K562 (cell line): ENCODE measurements at regions not wholly inside any gene's neighbourhood (a gene's known extent, or its start where the extent isn't known, plus 50 kb on each side); places are given as distances from the start of the nearest gene placed in this dataset.

Source experiments
- ATAC-seq: fragments of 200-7000 bp; cut with Tn5 transposase; 3 replicates; pipeline ENCODE4 v1.9.1; 2020; ENCODE audit warnings: moderate library complexity
- BruUV-seq: library from RNA; stranded (reverse); fragments of 400-500 nt; replicated peaks from 2 replicates; lab custom pipeline; 2021; lab: Mats Ljungman, UMichigan
- CTCF ChIA-PET: fragments of 300-600 bp; formaldehyde crosslinking; extraction: SDS; loops from one replicate; lab custom pipeline; 2021; ENCODE audit warnings: low intra/inter-chr PET ratio; lab: Yijun Ruan, JAX
- POLR2A ChIA-PET: fragments of 300-600, 350-650 bp; sonication (Branson Sonifier 250); formaldehyde crosslinking; extraction: SDS; loops from one replicate; lab custom pipeline; 2021; ENCODE audit warnings: antibody characterized with exemption, inconsistent platforms; lab: Yijun Ruan, JAX
- DNase-seq, 4 experiments: peaks; one replicate each; pipeline versions ENCODE4 v3.0.0 to v3.0.0-alpha.2; 2011 to 2018; ENCODE audit warnings: low spot score in 3 of 4, mixed read lengths in 3 of 4; ENCODE audit errors: extremely low read depth in 1 of 4
- FAIRE-seq: peaks from 2 replicates; lab custom pipeline; 2011; peaks lifted over from hg19 to GRCh38; lab: Jason Lieb, UNC
- H2AFZ ChIP-seq: 2 replicates; pipeline ENCODE4 v1.6.0; 2011; ENCODE audit warnings: low read depth, low read length, control low read depth, inconsistent platforms
- H3K27ac ChIP-seq: fragments of 200-600 bp; 3 replicates; pipeline ENCODE4 v1.8.0; 2011; ENCODE audit warnings: low read depth, mild to moderate bottlenecking, control low read depth, inconsistent platforms, low read length, moderate library complexity, mixed read lengths; ENCODE audit errors: extremely low read depth
- H3K27me3 ChIP-seq, 2 experiments: fragments of 300-600 bp in 1 of 2; 2 replicates in 1 of 2; 3 replicates in 1 of 2; pipeline versions ENCODE4 v1.6.0 to v1.8.0; 2011; ENCODE audit warnings: inconsistent platforms in 2 of 2, low read length in 2 of 2, mild to moderate bottlenecking in 1 of 2, mixed read lengths in 1 of 2, moderate library complexity in 1 of 2; ENCODE audit not compliant: control insufficient read depth in 2 of 2, insufficient read depth in 2 of 2
- H3K36me3 ChIP-seq: fragments of 300-600 bp; 3 replicates; pipeline ENCODE4 v1.8.0; 2011; ENCODE audit warnings: mild to moderate bottlenecking, low read length, inconsistent platforms; ENCODE audit not compliant: control insufficient read depth, insufficient read depth
- H3K4me1 ChIP-seq, 2 experiments: fragments of 200-600 bp in 1 of 2; replicated peaks in 1 of 2; 2 replicates in 1 of 2; 3 replicates in 1 of 2; pipeline versions ENCODE4 v1.5.1 to v1.8.0; 2011; ENCODE audit warnings: inconsistent platforms in 2 of 2, low read length in 2 of 2, mild to moderate bottlenecking in 1 of 2, mixed read lengths in 1 of 2, moderate library complexity in 1 of 2; ENCODE audit not compliant: control insufficient read depth in 2 of 2, insufficient read depth in 2 of 2
- H3K4me2 ChIP-seq: 2 replicates; pipeline ENCODE4 v1.6.1; 2011; ENCODE audit warnings: low read length, control low read depth, inconsistent platforms, mixed read lengths; ENCODE audit not compliant: insufficient read depth
- H3K4me3 ChIP-seq: fragments of 200-600 bp; sonication (generic), shearing (Covaris generic); 2 replicates; pipeline ENCODE4 v1.5.1; 2016; ENCODE audit warnings: control low read depth, inconsistent platforms
- H3K79me2 ChIP-seq: fragments of 200-600 bp; 3 replicates; pipeline ENCODE4 v1.8.0; 2011; ENCODE audit warnings: low read length, inconsistent platforms; ENCODE audit not compliant: control insufficient read depth, insufficient read depth
- H3K9ac ChIP-seq, 2 experiments: 2 replicates each; pipeline versions ENCODE4 v1.6.0 to v1.6.1; 2011; ENCODE audit warnings: low read depth in 2 of 2, low read length in 2 of 2, control low read depth in 1 of 2, inconsistent platforms in 1 of 2, mild to moderate bottlenecking in 1 of 2, mixed read lengths in 1 of 2; ENCODE audit not compliant: insufficient read depth in 1 of 2
- H3K9me1 ChIP-seq: one replicate; pipeline ENCODE4 v1.6.0; 2011; ENCODE audit warnings: inconsistent platforms, mild to moderate bottlenecking, low read length, moderate library complexity; ENCODE audit not compliant: control insufficient read depth, insufficient read depth
- H3K9me3 ChIP-seq: replicated peaks from 2 replicates; pipeline ENCODE4 v1.5.1; 2011; ENCODE audit warnings: low read depth, low read length, inconsistent platforms; ENCODE audit not compliant: control insufficient read depth, insufficient read depth
- H4K20me1 ChIP-seq: replicated peaks from 2 replicates; pipeline ENCODE4 v1.6.1; 2011; ENCODE audit warnings: low read length, inconsistent platforms, mixed read lengths; ENCODE audit not compliant: control insufficient read depth, insufficient read depth
- BMI1 ChIP-seq: fragments of 150-350 bp; IDR thresholded peaks from 2 replicates; pipeline ENCODE4 v1.6.1; 2014; ENCODE audit warnings: low read length
- DIDO1 ChIP-seq: fragments of 450-650 bp; IDR thresholded peaks from 2 replicates; pipeline ENCODE4 v1.6.1; 2016; ENCODE audit warnings: low read depth, missing biosample characterization, missing genetic modification characterization
- ETS1 ChIP-seq: conservative IDR thresholded peaks from 2 replicates; pipeline ENCODE4 v1.6.1; 2011; ENCODE audit warnings: low read depth, mild to moderate bottlenecking, low read length; ENCODE audit not compliant: control insufficient read depth
- IRF9 ChIP-seq: fragments of 450-650 bp; IDR thresholded peaks from 2 replicates; pipeline ENCODE4 v1.6.1; 2016; ENCODE audit warnings: missing biosample characterization, missing genetic modification characterization
- NR2C2 ChIP-seq, 2 experiments: fragments of 200-800 bp in 1 of 2; sonication (Bioruptor generic) in 1 of 2; sonication (generic) in 1 of 2; formaldehyde crosslinking in 1 of 2; IDR thresholded peaks; 2 replicates each; pipeline versions ENCODE4 v1.6.1 to v1.8.0; 2016 to 2022; ENCODE audit warnings: mild to moderate bottlenecking in 1 of 2, missing compliant biosample characterization in 1 of 2, missing genetic modification characterization in 1 of 2, missing genetic modification reagents in 1 of 2
- SAP30 ChIP-seq: fragments of 200-600 bp; sonication (generic); IDR thresholded peaks from 2 replicates; pipeline ENCODE4 v1.6.1; 2012; ENCODE audit warnings: borderline replicate concordance, low read depth, mild to moderate bottlenecking, moderate library complexity, low read length, control low read depth, inconsistent platforms; ENCODE audit not compliant: insufficient read depth, poor library complexity, severe bottlenecking
- SIRT6 ChIP-seq: IDR thresholded peaks from one replicate; pipeline ENCODE4 v1.6.1; 2012; ENCODE audit warnings: low read depth, mild to moderate bottlenecking, control low read depth, inconsistent platforms, low read length, moderate library complexity
- TGIF2 ChIP-seq: sonication (generic); formaldehyde crosslinking; IDR thresholded peaks from 2 replicates; pipeline ENCODE4 v1.8.1; 2022; ENCODE audit warnings: mild to moderate bottlenecking, missing genetic modification reagents, moderate library complexity
- U2AF1 ChIP-seq: fragments of 200-400 bp; formaldehyde crosslinking; optimal IDR thresholded peaks from 2 replicates; pipeline ENCODE3; 2017; ENCODE audit warnings: mild to moderate bottlenecking, low read depth, low read length, moderate library complexity
- ZNF121 ChIP-seq: sonication (generic); formaldehyde crosslinking; conservative IDR thresholded peaks from 2 replicates; pipeline ENCODE4 v1.8.0; 2022; ENCODE audit warnings: missing genetic modification reagents
- ZNF695 ChIP-seq: fragments of 450-650 bp; formaldehyde crosslinking; IDR thresholded peaks from 2 replicates; pipeline ENCODE4 v1.4.0; 2020; ENCODE audit warnings: mild to moderate bottlenecking, moderate library complexity
- ZNF830 ChIP-seq: fragments of 250-450 bp; sonication (Bioruptor Pico); IDR thresholded peaks from 2 replicates; pipeline ENCODE4 v1.5.0; 2021; ENCODE audit warnings: mild to moderate bottlenecking
- WGBS: fragments of 100-300 bp; shearing (Covaris generic); methylation state at CpG from one replicate; pipeline ENCODE4 v1.1.6; 2016; ENCODE audit warnings: low coverage, mixed read lengths; ENCODE audit not compliant: insufficient coverage; ENCODE audit errors: missing lambda C conversion rate; 5-methylcytosine and 5-hydroxymethylcytosine counted together
- in situ Hi-C: fragments of 300-500 bp; cut with MboI; formaldehyde crosslinking; loops from 4 replicates; pipeline ENCODE4 v1.15.0; 2018; ENCODE audit warnings: inconsistent platforms, mixed read lengths
- intact Hi-C: fragments of 100-400 bp; cut with micrococcal nuclease; formaldehyde crosslinking; loops from 2 replicates; pipeline ENCODE4 v1.14.2; 2022
- TF ChIP-seq, protein P1 (sequence below): sonication (generic); formaldehyde crosslinking; IDR thresholded peaks from 2 replicates; pipeline ENCODE4 v1.8.0; 2023; ENCODE audit warnings: mild to moderate bottlenecking, missing genetic modification reagents
- TF ChIP-seq, protein P2 (sequence below): fragments of 250-450 bp; sonication (Bioruptor Pico); IDR thresholded peaks from 2 replicates; pipeline ENCODE4 v1.5.0; 2021

DNA sequence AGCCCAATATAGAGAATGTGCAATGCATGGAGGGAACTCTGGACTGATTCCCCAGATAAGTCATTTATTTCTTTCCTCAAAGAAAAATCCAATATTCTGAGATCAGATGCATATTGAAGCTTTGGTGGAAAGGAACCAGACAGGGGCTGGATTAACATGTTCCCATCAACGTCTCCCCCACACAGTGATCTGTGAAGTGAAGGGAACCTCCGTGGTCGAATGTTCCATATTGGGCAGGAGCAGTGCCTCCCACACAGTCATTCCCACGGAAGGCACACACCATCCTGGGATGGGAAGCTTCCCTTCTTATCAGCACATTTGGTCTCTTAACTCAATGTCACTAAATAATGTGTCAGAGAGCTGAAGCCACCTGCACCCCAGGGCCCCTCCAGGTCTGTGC, 247.1 kb downstream of the BCL11B start (continued):
- TF ChIP-seq, protein P1, sequence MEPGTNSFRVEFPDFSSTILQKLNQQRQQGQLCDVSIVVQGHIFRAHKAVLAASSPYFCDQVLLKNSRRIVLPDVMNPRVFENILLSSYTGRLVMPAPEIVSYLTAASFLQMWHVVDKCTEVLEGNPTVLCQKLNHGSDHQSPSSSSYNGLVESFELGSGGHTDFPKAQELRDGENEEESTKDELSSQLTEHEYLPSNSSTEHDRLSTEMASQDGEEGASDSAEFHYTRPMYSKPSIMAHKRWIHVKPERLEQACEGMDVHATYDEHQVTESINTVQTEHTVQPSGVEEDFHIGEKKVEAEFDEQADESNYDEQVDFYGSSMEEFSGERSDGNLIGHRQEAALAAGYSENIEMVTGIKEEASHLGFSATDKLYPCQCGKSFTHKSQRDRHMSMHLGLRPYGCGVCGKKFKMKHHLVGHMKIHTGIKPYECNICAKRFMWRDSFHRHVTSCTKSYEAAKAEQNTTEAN (CRISPR knock-in tag): no peak
- TF ChIP-seq U2AF1 (no peak), IRF9 (tag) (no peak)

- no peaks in the 10 kb centered on the region for H3K36me3 ChIP-seq
- CTCF ChIA-PET: no interaction called here
- no peaks in the 10 kb centered on the region for H3K9me1 ChIP-seq
- no peaks in the 10 kb centered on the region for H3K79me2 ChIP-seq
- no peak overlapping the region for H3K9ac ChIP-seq
- 0% methylated on average over 11 of the region's 11 CpGs for WGBS
- no peaks in the 10 kb centered on the region for H3K27me3 ChIP-seq
- no peak overlapping the region for H2AFZ ChIP-seq
- no peak overlapping the region for H3K27ac ChIP-seq
- ATAC-seq (no peak), FAIRE-seq (no peak), DNase-seq (no peak)
- in situ Hi-C loops: no loop called here
- no peaks in the 10 kb centered on the region for H3K9me3 ChIP-seq
- intact Hi-C loops: no loop called here
- no TSS peak for BruUV-seq
- POLR2A ChIA-PET: no interaction called here
- H3K4me2 ChIP-seq: no peak overlapping the region
- no peaks in the 10 kb centered on the region for H3K4me1 ChIP-seq
- no peaks in the 10 kb centered on the region for H4K20me1 ChIP-seq
- H3K4me3 ChIP-seq: no peak overlapping the region
- TF ChIP-seq SAP30 (no peak), ZNF121 (CRISPR knock-in tag) (no peak), TGIF2 (CRISPR knock-in tag) (no peak), BMI1 (no peak), ZNF695 (CRISPR knock-in tag) (no peak), SIRT6 (no peak), DIDO1 (tag) (no peak), NR2C2 (CRISPR knock-in tag; IDR thresholded peaks at IDR 0.05) (no peak), NR2C2 (tag; IDR thresholded peaks at IDR 0.05) (no peak), ZNF830 (CRISPR knock-in tag) (no peak), ETS1 (no peak)
- TF ChIP-seq, protein P2, sequence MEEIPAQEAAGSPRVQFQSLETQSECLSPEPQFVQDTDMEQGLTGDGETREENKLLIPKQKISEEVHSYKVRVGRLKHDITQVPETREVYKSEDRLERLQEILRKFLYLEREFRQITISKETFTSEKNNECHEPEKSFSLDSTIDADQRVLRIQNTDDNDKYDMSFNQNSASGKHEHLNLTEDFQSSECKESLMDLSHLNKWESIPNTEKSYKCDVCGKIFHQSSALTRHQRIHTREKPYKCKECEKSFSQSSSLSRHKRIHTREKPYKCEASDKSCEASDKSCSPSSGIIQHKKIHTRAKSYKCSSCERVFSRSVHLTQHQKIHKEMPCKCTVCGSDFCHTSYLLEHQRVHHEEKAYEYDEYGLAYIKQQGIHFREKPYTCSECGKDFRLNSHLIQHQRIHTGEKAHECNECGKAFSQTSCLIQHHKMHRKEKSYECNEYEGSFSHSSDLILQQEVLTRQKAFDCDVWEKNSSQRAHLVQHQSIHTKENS: no peak
These were observed 246.6 kb downstream of the BCL11B start for GRCh38 chr14:99025418-99025817.
